Peyer's patch (tissue), 4 donors: ENCODE measurements at regions not wholly inside any gene's neighbourhood (a gene's known extent, or its start where the extent isn't known, plus 50 kb on each side); places are given as distances from the start of the nearest gene placed in this dataset.

Experiments
- DNase-seq, 3 donors: peaks; one replicate each; pipeline ENCODE4 v3.0.0-alpha.2; 2017 to 2019
- H3K27ac ChIP-seq, 4 donors: fragments of 200-600 bp; sonication (generic); one replicate each; pipeline ENCODE4 v1.5.1; 2016 to 2019
- H3K27me3 ChIP-seq, 2 donors: fragments of 200-600 bp; sonication (generic); one replicate each; pipeline ENCODE4 v1.5.1; 2019
- H3K36me3 ChIP-seq, 3 donors: fragments of 200-600 bp; sonication (generic); one replicate each; pipeline ENCODE4 v1.5.1; 2016 to 2019
- H3K4me1 ChIP-seq, 4 donors: fragments of 200-600 bp; sonication (generic); one replicate each; pipeline ENCODE4 v1.5.1; 2016 to 2019
- H3K4me3 ChIP-seq, 4 donors: fragments of 200-600 bp; sonication (generic); 1 replicate in 3 of 4; 2 replicates in 1 of 4; pipeline ENCODE4 v1.5.1; 2016 to 2019; ENCODE audit warnings: mild to moderate bottlenecking in 1 of 4
- H3K9me3 ChIP-seq, 4 donors: fragments of 200-600 bp; sonication (generic); one replicate each; pipeline ENCODE4 v1.5.1; 2016 to 2019; ENCODE audit warnings: mild to moderate bottlenecking in 1 of 4
- CTCF ChIP-seq, 6 experiments: fragments of 450-650 bp in 4 of 6; fragments of 200-600 bp in 2 of 6; sonication (generic) in 1 of 6; IDR thresholded peaks; one replicate each; pipeline ENCODE4 v1.5.1; 2017 to 2019; ENCODE audit warnings: antibody characterized with exemption in 6 of 6, mild to moderate bottlenecking in 3 of 6, moderate library complexity in 1 of 6
- POLR2A ChIP-seq, 2 donors: fragments of 450-650 bp; IDR thresholded peaks; one replicate each; pipeline ENCODE4 v1.5.1; 2017; ENCODE audit warnings: antibody characterized with exemption in 2 of 2, mild to moderate bottlenecking in 2 of 2, moderate library complexity in 2 of 2

- Histone ChIP-seq H3K4me3 (no peak overlapping the region), H3K27me3 (no peaks in the 10 kb centered on the region), H3K27ac (no peak overlapping the region), H3K9me3 (no peaks in the 10 kb centered on the region), H3K36me3 (no peaks in the 10 kb centered on the region), H3K4me1 (no peaks in the 10 kb centered on the region)
- DNase-seq, result no peak
- TF ChIP-seq POLR2A (IDR thresholded peaks at IDR 0.05) (no peak), CTCF (IDR thresholded peaks at IDR 0.05) (no peak)
Observed at GRCh38 chr2:204346906-204347305, 198.4 kb upstream of the PARD3B start.

- no peaks in the 10 kb centered on the region for H3K27me3 ChIP-seq
- H3K4me1 ChIP-seq, result no peaks in the 10 kb centered on the region
- no peaks in the 10 kb centered on the region for H3K9me3 ChIP-seq
- DNase-seq, result no peak
- no peak for TF ChIP-seq POLR2A (IDR thresholded peaks at IDR 0.05)
- TF ChIP-seq CTCF (IDR thresholded peaks at IDR 0.05), result no peak
- H3K36me3 ChIP-seq, result no peaks in the 10 kb centered on the region
- no peak overlapping the region for H3K4me3 ChIP-seq
- no peak overlapping the region for H3K27ac ChIP-seq
Observed at GRCh38 chr2:204353823-204354222, 191.5 kb upstream of the PARD3B start.

GRCh38 chr2:204354442-204354856 is 190.8 kb upstream of the PARD3B start:
- TF ChIP-seq CTCF (IDR thresholded peaks at IDR 0.05), result no peak
- no peak for TF ChIP-seq POLR2A (IDR thresholded peaks at IDR 0.05)
- H3K27ac ChIP-seq, result no peak overlapping the region
- H3K4me1 ChIP-seq, result no peaks in the 10 kb centered on the region
- H3K9me3 ChIP-seq, result no peaks in the 10 kb centered on the region
- H3K36me3 ChIP-seq, result no peaks in the 10 kb centered on the region
- no peak overlapping the region for H3K4me3 ChIP-seq
- no peak for DNase-seq
- no peaks in the 10 kb centered on the region for H3K27me3 ChIP-seq

GRCh38 chr2:204355688-204356087 is 189.6 kb upstream of the PARD3B start:
- Histone ChIP-seq H3K27me3 (no peaks in the 10 kb centered on the region), H3K4me3 (no peak overlapping the region), H3K9me3 (no peaks in the 10 kb centered on the region), H3K27ac (no peak overlapping the region), H3K36me3 (no peaks in the 10 kb centered on the region), H3K4me1 (no peaks in the 10 kb centered on the region)
- no peak for DNase-seq
- TF ChIP-seq POLR2A (IDR thresholded peaks at IDR 0.05) (no peak), CTCF (IDR thresholded peaks at IDR 0.05) (no peak)

GRCh38 chr2:204356151-204356641 is 189.1 kb upstream of the PARD3B start:
- Histone ChIP-seq H3K27ac (no peak overlapping the region), H3K27me3 (no peaks in the 10 kb centered on the region), H3K4me3 (no peak overlapping the region), H3K36me3 (no peaks in the 10 kb centered on the region), H3K4me1 (no peaks in the 10 kb centered on the region), H3K9me3 (no peaks in the 10 kb centered on the region)
- TF ChIP-seq POLR2A (IDR thresholded peaks at IDR 0.05) (no peak), CTCF (IDR thresholded peaks at IDR 0.05) (no peak)
- no peak for DNase-seq

GRCh38 chr2:204357286-204357685 is 188.0 kb upstream of the PARD3B start:
- Histone ChIP-seq H3K36me3 (no peaks in the 10 kb centered on the region), H3K4me1 (no peaks in the 10 kb centered on the region), H3K27ac (no peak overlapping the region), H3K27me3 (no peaks in the 10 kb centered on the region), H3K4me3 (no peak overlapping the region), H3K9me3 (no peaks in the 10 kb centered on the region)
- no peak for DNase-seq
- TF ChIP-seq POLR2A (IDR thresholded peaks at IDR 0.05), result no peak
- TF ChIP-seq CTCF (IDR thresholded peaks at IDR 0.05), result no peak
